CD4-positive, alpha-beta T cell (primary cell): ENCODE measurements at regions not wholly inside any gene's neighbourhood (a gene's known extent, or its start where the extent isn't known, plus 50 kb on each side); places are given as distances from the start of the nearest gene placed in this dataset.

Experiments
- ATAC-seq: fragments of 200-7000 bp; cut with Tn5 transposase; one replicate; pipeline ENCODE4 v1.10.0; 2022; ENCODE audit warnings: mild to moderate bottlenecking; ENCODE audit not compliant: poor library complexity
- CTCF ChIA-PET: fragments of 350-600 bp; sonication (Branson Sonifier 250); formaldehyde crosslinking; loops from one replicate; lab custom pipeline; 2021; ENCODE audit warnings: antibody characterized with exemption, inconsistent platforms; lab: Charles Lee
- POLR2A ChIA-PET: fragments of 350-600 bp; sonication (Branson Sonifier 250); formaldehyde crosslinking; loops from one replicate; lab custom pipeline; 2021; ENCODE audit warnings: antibody characterized with exemption, inconsistent platforms; lab: Charles Lee
- DNase-seq, 14 experiments: peaks; one replicate each; pipeline ENCODE4 v3.0.0-alpha.2; 2013 to 2020; ENCODE audit warnings: mixed read lengths in 2 of 14
- H3K27ac ChIP-seq, 2 donors: one replicate each; pipeline versions ENCODE4 v1.5.1 to v1.7.0; 2013; ENCODE audit warnings: low read length in 2 of 2, low read depth in 1 of 2, mild to moderate bottlenecking in 1 of 2
- H3K27me3 ChIP-seq, 2 experiments: 1 replicate in 1 of 2; 2 replicates in 1 of 2; pipeline versions ENCODE4 v1.6.1 to v1.7.0; 2013; ENCODE audit warnings: low read length in 2 of 2, control low read depth in 1 of 2, mild to moderate bottlenecking in 1 of 2, moderate library complexity in 1 of 2; ENCODE audit not compliant: insufficient read depth in 2 of 2, control insufficient read depth in 1 of 2
- H3K36me3 ChIP-seq: one replicate; pipeline ENCODE4 v1.6.1; 2013; ENCODE audit warnings: low read length, control low read depth; ENCODE audit not compliant: insufficient read depth
- H3K4me1 ChIP-seq: one replicate; pipeline ENCODE4 v1.6.1; 2013; ENCODE audit warnings: low read length, control low read depth; ENCODE audit not compliant: insufficient read depth
- H3K4me3 ChIP-seq: one replicate; pipeline ENCODE4 v1.5.1; 2013; ENCODE audit warnings: mild to moderate bottlenecking, low read length, moderate library complexity
- H3K9me3 ChIP-seq, 2 experiments: 1 replicate in 1 of 2; 2 replicates in 1 of 2; pipeline versions ENCODE4 v1.6.1 to v1.7.0; 2013; ENCODE audit warnings: low read length in 2 of 2, mild to moderate bottlenecking in 2 of 2, control low read depth in 1 of 2, moderate library complexity in 1 of 2; ENCODE audit not compliant: control insufficient read depth in 1 of 2, insufficient read depth in 1 of 2
- H3K27ac Mint-ChIP-seq: one replicate; pipeline ENCODE4 v1.8.0; 2020; ENCODE audit warnings: mixed read lengths
- H3K27me3 Mint-ChIP-seq: one replicate; pipeline ENCODE4 v1.8.0; 2021; ENCODE audit warnings: mixed read lengths
- H3K36me3 Mint-ChIP-seq: one replicate; pipeline ENCODE4 v1.8.0; 2021; ENCODE audit warnings: low read depth, mixed read lengths
- H3K4me1 Mint-ChIP-seq: one replicate; pipeline ENCODE4 v1.8.0; 2021; ENCODE audit warnings: low read depth, mixed read lengths
- H3K4me3 Mint-ChIP-seq: one replicate; pipeline ENCODE4 v1.8.0; 2020; ENCODE audit warnings: mild to moderate bottlenecking, mixed read lengths
- H3K9me3 Mint-ChIP-seq: one replicate; pipeline ENCODE4 v1.8.0; 2020; ENCODE audit warnings: mixed read lengths
- CTCF ChIP-seq: fragments of 200-600 bp; IDR thresholded peaks from one replicate; pipeline ENCODE4 v1.8.0; 2022; ENCODE audit warnings: antibody characterized with exemption, mild to moderate bottlenecking
- intact Hi-C, 2 experiments: fragments of 100-400 bp; cut with DNase I in 1 of 2; cut with micrococcal nuclease in 1 of 2; formaldehyde crosslinking; loops; one replicate each; pipeline versions ENCODE4 v1.15.1 to v1.9.0; 2023 to 2025; cut with DNase I, micrococcal nuclease

GRCh38 chr6:159359581-159360297 is 190.5 kb downstream of the FNDC1 start:
- H3K4me1 Mint-ChIP-seq, result no peaks in the 10 kb centered on the region
- Histone ChIP-seq H3K27ac (no peak overlapping the region), H3K4me3 (no peak overlapping the region), H3K4me1 (no peaks in the 10 kb centered on the region), H3K9me3 (no peaks in the 10 kb centered on the region), H3K36me3 (no peaks in the 10 kb centered on the region), H3K27me3 (peaks cover 0 to 3% of the 10 kb centered on the region in 2 experiments)
- intact Hi-C loops, result no loop called here
- H3K27me3 Mint-ChIP-seq, result peaks cover 37% of the 10 kb centered on the region
- H3K27ac Mint-ChIP-seq, result no peak overlapping the region
- H3K36me3 Mint-ChIP-seq, result no peaks in the 10 kb centered on the region
- POLR2A ChIA-PET, result no interaction called here
- ATAC-seq, result no peak
- H3K4me3 Mint-ChIP-seq, result no peak overlapping the region
- DNase-seq, result no peak
- H3K9me3 Mint-ChIP-seq, result no peaks in the 10 kb centered on the region
- no peak for TF ChIP-seq CTCF
- CTCF ChIA-PET, result no interaction called here

- no peak for TF ChIP-seq CTCF
- Mint-ChIP-seq H3K36me3 (no peaks in the 10 kb centered on the region), H3K27me3 (peaks cover 29% of the 10 kb centered on the region), H3K27ac (no peak overlapping the region), H3K4me1 (no peaks in the 10 kb centered on the region), H3K4me3 (no peak overlapping the region), H3K9me3 (no peaks in the 10 kb centered on the region)
- POLR2A ChIA-PET, result no interaction called here
- no peak for DNase-seq
- Histone ChIP-seq H3K4me3 (no peak overlapping the region), H3K36me3 (no peaks in the 10 kb centered on the region), H3K27me3 (peaks cover 0 to 3% of the 10 kb centered on the region in 2 experiments), H3K27ac (no peak overlapping the region), H3K9me3 (no peaks in the 10 kb centered on the region), H3K4me1 (no peaks in the 10 kb centered on the region)
- CTCF ChIA-PET, result no interaction called here
- intact Hi-C loops, result no loop called here
- no peak for ATAC-seq
These were observed 189.4 kb downstream of the FNDC1 start for GRCh38 chr6:159358562-159358961.

- H3K27ac Mint-ChIP-seq, result no peak overlapping the region
- H3K4me1 ChIP-seq, result no peaks in the 10 kb centered on the region
- CTCF ChIA-PET, result no interaction called here
- H3K27me3 ChIP-seq, result peaks cover 0 to 3% of the 10 kb centered on the region in 2 experiments
- H3K4me1 Mint-ChIP-seq, result no peaks in the 10 kb centered on the region
- H3K4me3 ChIP-seq, result no peak overlapping the region
- peaks cover 29% of the 10 kb centered on the region for H3K27me3 Mint-ChIP-seq
- TF ChIP-seq CTCF, result no peak
- H3K27ac ChIP-seq, result no peak overlapping the region
- H3K4me3 Mint-ChIP-seq, result no peak overlapping the region
- H3K9me3 ChIP-seq, result no peaks in the 10 kb centered on the region
- no peak for ATAC-seq
- no peaks in the 10 kb centered on the region for H3K36me3 ChIP-seq
- intact Hi-C loops, result no loop called here
- DNase-seq, result no peak
- no peaks in the 10 kb centered on the region for H3K36me3 Mint-ChIP-seq
- H3K9me3 Mint-ChIP-seq, result no peaks in the 10 kb centered on the region
- POLR2A ChIA-PET, result no interaction called here
These were observed 188.2 kb downstream of the FNDC1 start for GRCh38 chr6:159357211-159357915.
